H1 (cell line): ENCODE measurements at regions not wholly inside any gene's neighbourhood (a gene's known extent, or its start where the extent isn't known, plus 50 kb on each side); places are given as distances from the start of the nearest gene placed in this dataset.

Experiments
- MAFK ChIP-seq: IDR thresholded peaks from 2 replicates; pipeline ENCODE4 v1.6.1; 2012; ENCODE audit warnings: low read depth, mild to moderate bottlenecking, improper control_type of control experiment, low read length
- SIRT6 ChIP-seq: IDR thresholded peaks from one replicate; pipeline ENCODE4 v1.7.1; 2012; ENCODE audit warnings: low read length, inconsistent platforms
- TBP ChIP-seq: IDR thresholded peaks from 2 replicates; pipeline ENCODE4 v1.6.1; 2011; ENCODE audit warnings: low read depth, low read length, improper control_type of control experiment

GRCh38 chr13:21238267-21238666 lies 61.8 kb downstream of the MRPL57 start (continued):
- TF ChIP-seq SIRT6, result no peak
- no peak for TF ChIP-seq TBP
- TF ChIP-seq MAFK, result no peak
